Left kidney (tissue), 1 donor: ENCODE measurements at regions not wholly inside any gene's neighbourhood (a gene's known extent, or its start where the extent isn't known, plus 50 kb on each side); places are given as distances from the start of the nearest gene placed in this dataset.
"Not testable (repeated sequence)": the region's sequence is repeated elsewhere in the genome, so short reads cannot be mapped to it uniquely, and the experiment has no call there.

Source experiments
- DNase-seq: peaks from one replicate; pipeline ENCODE4 v3.0.0-alpha.2; 2013

GRCh38 chr10:6692856-6693255 lies 112.8 kb upstream of the PRKCQ start:
- DNase-seq = no peak

GRCh38 chr10:6692103-6692502 lies 112.0 kb upstream of the PRKCQ start:
- no peak for DNase-seq

GRCh38 chr10:6689036-6689435 lies 109.0 kb upstream of the PRKCQ start:
- no peak for DNase-seq

DNA sequence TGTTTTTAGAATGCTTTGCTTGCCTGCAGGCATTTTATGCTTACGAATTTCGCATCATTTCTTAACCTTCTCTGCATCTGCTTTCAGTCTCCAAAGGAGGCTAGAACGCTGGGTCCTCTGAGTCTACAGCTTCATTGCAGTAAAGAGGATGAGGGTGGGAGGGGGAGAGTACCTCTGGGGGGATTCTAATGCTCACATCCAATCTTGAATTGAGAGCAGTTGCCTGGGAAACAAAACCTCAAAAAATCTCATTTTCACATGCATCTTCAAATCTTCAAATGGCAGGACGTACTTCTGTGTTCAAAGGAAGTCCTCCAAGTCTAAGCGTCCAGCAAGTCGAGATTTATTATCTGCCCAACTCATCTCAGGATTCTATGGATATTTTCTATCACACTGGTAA lies 100.7 kb upstream of the PRKCQ start:
- DNase-seq = no peak

GRCh38 chr10:6678956-6679355 lies 98.9 kb upstream of the PRKCQ start:
- no peak for DNase-seq

- DNase-seq = peak; percentile 47
Observed at GRCh38 chr10:6678211-6678803, 98.2 kb upstream of the PRKCQ start.

GRCh38 chr10:6677129-6677528 lies 97.1 kb upstream of the PRKCQ start:
- DNase-seq = not testable (repeated sequence)

- no peak for DNase-seq
Observed at GRCh38 chr10:6674291-6674690, 94.2 kb upstream of the PRKCQ start.

- no peak for DNase-seq
Observed at GRCh38 chr10:6671976-6672375, 91.9 kb upstream of the PRKCQ start.

GRCh38 chr10:6669269-6669859 lies 89.3 kb upstream of the PRKCQ start:
- peak; percentile 50 for DNase-seq

- DNase-seq = peak; percentile 56
Observed at GRCh38 chr10:6667679-6668270, 87.7 kb upstream of the PRKCQ start.

GRCh38 chr10:6667150-6667549 lies 87.1 kb upstream of the PRKCQ start:
- no peak for DNase-seq

- no peak for DNase-seq
Observed at GRCh38 chr10:6665847-6666246, 85.8 kb upstream of the PRKCQ start.

DNA sequence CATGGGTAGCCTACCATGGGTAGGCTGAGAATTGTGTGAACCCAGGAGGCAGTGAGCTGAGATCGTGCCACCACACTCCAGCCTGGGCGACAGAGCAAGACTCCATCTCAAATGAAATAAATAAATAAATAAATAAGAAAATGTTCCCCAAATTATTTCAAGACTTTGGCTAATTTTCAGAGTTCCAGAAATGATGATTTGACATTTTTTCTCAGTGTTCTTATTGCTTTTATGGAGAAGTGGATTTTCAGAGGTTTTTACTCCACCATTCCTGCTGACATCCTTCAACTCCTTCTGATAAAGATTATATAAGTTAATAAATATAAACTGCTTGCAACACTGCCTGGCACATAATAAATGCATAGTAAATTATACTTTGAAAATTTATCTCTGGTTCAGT lies 80.4 kb upstream of the PRKCQ start:
- DNase-seq = no peak

DNA sequence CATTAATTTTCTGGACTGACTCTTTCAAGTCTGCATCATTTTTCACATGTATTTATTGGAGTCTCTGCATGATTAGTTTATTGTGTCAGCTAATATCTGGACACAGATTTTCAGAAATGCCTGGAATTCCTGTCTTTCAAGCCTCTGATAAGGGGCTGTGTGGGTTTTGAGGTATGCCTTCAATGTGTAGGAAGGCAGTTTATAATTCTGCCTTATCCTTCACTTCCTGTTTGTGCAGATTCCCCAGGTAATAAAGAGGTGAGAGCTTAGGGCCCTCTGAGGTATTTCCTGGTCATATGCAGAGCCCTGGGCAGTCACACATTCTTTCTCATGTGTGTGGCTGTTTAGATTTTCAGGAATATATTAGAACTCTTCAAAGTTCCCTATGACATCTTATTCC lies 79.4 kb upstream of the PRKCQ start:
- DNase-seq = no peak

- no peak for DNase-seq
Observed at GRCh38 chr10:6657669-6658068, 77.6 kb upstream of the PRKCQ start.

DNA sequence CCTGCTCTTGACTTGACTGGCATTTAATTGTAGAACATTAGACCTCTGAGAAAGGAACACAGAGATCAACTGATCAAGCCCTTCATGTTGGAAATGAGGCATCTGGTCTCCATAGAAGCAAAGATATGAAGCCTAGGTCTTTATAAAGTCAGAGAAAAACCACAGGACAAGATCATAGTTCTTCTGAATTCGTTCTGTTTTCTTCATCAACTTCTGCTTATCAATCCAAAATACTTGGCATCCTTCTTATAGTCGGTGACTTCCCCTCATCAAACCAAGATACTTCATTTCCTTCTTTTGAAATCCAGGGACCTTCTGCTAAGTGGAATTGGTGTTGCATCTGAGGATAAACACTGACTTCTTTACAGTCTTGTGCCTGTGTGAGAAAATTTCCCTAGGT lies 77.1 kb upstream of the PRKCQ start:
- no peak for DNase-seq

DNA sequence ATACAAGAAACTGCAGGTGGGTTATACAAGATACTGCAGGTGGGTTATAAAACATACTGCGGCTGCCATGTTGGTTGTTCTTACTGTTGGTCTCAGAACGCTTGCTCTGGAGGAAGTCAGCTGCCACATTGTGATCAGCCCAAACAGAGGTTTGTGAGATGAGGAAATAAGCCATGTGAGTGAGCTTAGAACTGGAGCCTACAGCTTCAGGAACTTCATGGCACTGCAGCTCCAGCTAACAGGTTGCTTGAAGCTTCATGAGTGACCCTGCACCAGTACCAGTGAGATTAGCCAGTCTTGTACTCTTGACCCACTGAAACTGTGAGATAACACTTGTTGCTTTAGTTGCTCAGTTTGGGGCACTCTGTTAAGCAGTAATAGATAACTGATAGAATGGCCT lies 74.5 kb upstream of the PRKCQ start:
- no peak for DNase-seq

DNA sequence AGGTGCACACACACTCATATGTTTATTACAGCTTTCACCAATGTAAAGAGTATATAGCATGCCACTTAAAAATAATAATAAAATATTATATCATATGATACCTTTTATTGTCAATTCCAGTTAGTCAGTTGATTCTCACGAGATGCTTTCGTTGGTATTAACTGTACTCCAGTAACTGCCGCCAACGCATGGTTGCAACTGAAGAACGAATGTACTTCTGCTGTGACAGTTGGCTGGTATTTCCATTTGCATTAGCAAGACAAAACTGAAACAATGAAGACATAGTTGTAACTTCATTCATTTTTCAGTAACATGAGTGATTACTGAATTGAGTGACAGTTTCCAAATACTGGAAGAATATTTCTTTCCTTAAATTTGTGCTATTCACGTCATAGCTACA lies 70.5 kb upstream of the PRKCQ start:
- no peak for DNase-seq

DNA sequence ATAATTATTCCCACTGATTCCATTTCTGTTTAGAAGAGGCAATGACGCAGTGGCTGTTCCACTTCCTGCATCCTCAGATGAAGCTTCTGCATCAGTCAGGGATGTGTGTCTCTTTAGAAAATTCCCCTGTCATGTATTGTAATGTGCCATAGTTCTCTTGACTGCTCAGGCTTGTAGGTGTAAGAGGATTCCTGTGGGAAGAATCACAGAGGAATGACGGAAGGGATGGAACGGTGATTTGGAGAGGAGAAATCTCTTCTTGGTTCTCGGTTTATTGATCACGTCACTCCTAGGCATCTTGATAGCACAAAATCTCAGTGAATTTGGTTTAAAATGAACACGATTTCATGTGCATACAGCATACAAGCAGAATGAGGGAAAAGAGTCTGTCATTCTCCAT lies 69.8 kb upstream of the PRKCQ start:
- DNase-seq = no peak

DNA sequence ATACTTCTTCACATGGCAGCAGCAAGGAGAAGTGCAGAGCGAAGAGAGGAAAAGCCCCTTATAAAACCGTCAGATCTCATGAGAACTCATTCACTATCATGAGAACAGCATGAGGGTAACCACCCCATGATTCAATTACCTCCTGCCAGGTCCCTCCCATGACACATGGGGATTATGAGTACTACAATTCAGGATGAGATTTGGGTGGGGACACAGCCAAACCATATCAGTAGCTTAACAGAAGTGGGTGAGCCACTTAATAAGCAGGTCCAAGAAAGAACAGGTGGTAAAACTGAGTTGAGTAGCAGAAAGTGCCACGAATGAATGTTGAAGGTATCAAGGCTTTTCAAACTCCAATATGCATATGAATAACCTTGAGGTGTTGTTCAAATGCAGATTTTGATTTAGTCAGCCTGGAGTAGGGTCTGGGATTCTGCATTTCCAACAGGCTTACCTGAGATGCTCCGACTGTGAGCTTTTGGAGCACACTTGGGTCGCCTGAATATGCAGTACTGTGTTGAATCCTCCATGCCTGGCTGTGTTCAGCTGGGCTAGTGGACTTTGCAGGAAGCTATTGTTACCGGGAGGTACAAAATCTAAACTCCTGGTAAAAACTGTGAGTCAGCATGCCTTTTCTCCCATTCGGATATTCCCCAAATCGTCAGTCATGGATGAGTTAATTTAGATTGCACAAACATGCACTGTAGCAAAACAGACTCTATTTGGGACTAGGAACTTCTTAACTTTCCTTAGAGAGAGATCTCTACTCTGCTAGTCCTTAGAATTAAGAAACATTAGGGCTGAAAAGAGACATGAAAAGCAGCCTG lies 69.0 kb upstream of the PRKCQ start:
- DNase-seq = no peak

DNA sequence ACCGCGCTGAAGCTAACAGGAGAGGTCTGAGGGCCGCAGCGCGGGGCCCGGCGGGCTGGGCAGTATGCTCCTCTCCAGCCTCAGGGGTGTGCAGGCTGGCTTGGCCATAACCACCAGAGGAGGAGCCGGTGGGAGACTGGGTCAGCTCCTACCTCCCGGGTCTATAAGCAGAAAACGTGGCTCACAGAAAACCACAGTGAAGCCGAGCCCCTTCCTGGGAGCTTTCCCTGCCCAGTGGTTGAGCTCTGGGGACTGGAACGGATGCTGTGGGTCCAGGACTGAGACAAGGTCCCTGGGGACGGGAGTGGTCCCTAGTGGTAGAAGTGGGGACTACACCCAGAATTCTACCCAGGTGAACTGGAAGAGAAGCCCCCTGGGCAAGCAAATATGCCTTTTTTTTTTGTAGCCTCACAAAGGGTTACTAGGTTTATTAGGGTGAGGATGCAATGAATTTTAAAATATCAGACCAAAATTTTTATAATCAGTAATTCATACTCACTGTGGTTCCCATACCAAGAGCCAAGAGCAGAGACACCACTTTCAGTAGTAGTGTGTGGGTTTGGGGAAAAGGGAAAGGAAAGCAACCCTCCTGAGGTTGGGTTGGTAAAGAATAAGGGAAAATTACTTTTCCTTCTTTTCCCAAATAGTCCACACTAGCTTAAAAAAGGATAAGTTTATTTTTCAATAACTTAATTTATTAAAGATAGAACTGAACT lies 67.9 kb upstream of the PRKCQ start:
- DNase-seq = peak; percentile 34

GRCh38 chr10:6643962-6644361 lies 63.9 kb upstream of the PRKCQ start:
- no peak for DNase-seq
